SK-N-MC (cell line): ENCODE measurements at regions not wholly inside any gene's neighbourhood (a gene's known extent, or its start where the extent isn't known, plus 50 kb on each side); places are given as distances from the start of the nearest gene placed in this dataset.

Source experiments
- DNase-seq: peaks from one replicate; pipeline ENCODE4 v3.0.0-alpha.2; 2011; ENCODE audit warnings: low read depth, low spot score
- H3K27ac ChIP-seq: fragments of 200-600 bp; sonication (generic); 2 replicates; pipeline ENCODE4 v1.5.1; 2016; ENCODE audit warnings: mixed run types
- H3K36me3 ChIP-seq: fragments of 200-600 bp; sonication (generic); 2 replicates; pipeline ENCODE4 v1.6.1; 2017; ENCODE audit warnings: antibody characterized with exemption, low read length, mixed read lengths; ENCODE audit not compliant: insufficient read depth
- H3K4me3 ChIP-seq: fragments of 200-600 bp; sonication (generic); 2 replicates; pipeline ENCODE4 v1.5.1; 2016
- H3K9ac ChIP-seq: fragments of 200-600 bp; sonication (generic); 2 replicates; pipeline ENCODE4 v1.8.0; 2017; ENCODE audit warnings: mixed run types, mixed read lengths; ENCODE audit not compliant: insufficient read length
- H3K9me3 ChIP-seq: fragments of 200-600 bp; sonication (generic); 2 replicates; pipeline ENCODE4 v1.6.1; 2017; ENCODE audit warnings: low read depth, mild to moderate bottlenecking, antibody characterized with exemption, low read length, moderate library complexity, mixed read lengths
- EZH2 ChIP-seq: fragments of 200-600 bp; sonication (generic); IDR thresholded peaks from one replicate; pipeline ENCODE4 v1.6.1; 2017; ENCODE audit warnings: antibody characterized with exemption
- FOXP2 ChIP-seq: optimal IDR thresholded peaks from 2 replicates; pipeline ENCODE3; 2011; ENCODE audit warnings: mild to moderate bottlenecking, moderate library complexity; ENCODE audit not compliant: insufficient read depth; ENCODE audit errors: extremely low read length, control extremely low read depth
- POLR2AphosphoS5 ChIP-seq: IDR thresholded peaks from 2 replicates; pipeline ENCODE4 v1.6.1; 2012; ENCODE audit warnings: mild to moderate bottlenecking, low read depth, low read length, borderline replicate concordance

DNA sequence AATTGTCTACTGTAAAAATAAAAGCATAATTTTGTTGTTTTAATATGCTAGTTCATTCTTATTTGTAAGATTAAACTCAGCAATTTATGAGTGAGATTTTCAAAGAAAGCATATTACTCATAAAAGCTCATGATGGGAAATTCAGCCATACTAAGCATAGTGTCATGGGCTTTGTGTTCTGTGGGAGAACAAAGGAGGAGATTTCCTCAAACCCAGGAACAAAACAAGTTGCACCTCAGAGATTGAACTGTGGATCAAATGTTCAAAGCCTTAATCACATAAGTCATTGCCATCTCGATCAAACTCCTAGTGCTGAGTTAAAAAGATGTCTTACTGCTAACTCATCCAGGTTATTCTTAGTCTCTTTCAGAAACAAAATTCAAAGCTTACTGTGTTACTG lies 85.6 kb upstream of the PDZRN3 start:
- H3K27ac ChIP-seq, result no peak overlapping the region
- H3K9ac ChIP-seq, result no peak overlapping the region
- no peaks in the 10 kb centered on the region for H3K36me3 ChIP-seq
- no peak for TF ChIP-seq POLR2AphosphoS5
- TF ChIP-seq FOXP2, result no peak
- no peak for TF ChIP-seq EZH2
- no peak overlapping the region for H3K4me3 ChIP-seq
- DNase-seq, result no peak
- no peaks in the 10 kb centered on the region for H3K9me3 ChIP-seq

DNA sequence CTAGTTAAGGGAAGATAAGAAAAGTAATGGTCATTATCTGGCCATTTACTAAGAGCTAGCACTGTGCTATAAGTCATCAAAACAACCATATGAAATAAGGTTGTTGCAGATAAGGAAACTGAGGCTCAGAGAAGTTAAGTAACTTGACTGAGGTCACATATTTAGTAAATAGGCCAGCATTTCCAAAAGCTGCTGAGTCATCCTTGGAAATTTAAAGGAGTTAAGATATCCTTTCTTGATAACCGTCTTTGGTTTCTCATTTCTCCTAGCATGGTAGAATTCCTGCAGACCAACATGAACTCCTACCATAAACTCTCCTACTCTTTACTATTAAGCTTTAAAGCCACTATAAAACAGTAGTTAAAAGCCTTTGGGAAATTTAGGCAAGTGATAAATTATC lies 85.0 kb upstream of the PDZRN3 start:
- DNase-seq, result no peak
- H3K27ac ChIP-seq, result no peak overlapping the region
- H3K9ac ChIP-seq, result no peak overlapping the region
- TF ChIP-seq POLR2AphosphoS5 (no peak), EZH2 (no peak), FOXP2 (no peak)
- no peaks in the 10 kb centered on the region for H3K9me3 ChIP-seq
- H3K4me3 ChIP-seq, result no peak overlapping the region
- no peaks in the 10 kb centered on the region for H3K36me3 ChIP-seq

DNA sequence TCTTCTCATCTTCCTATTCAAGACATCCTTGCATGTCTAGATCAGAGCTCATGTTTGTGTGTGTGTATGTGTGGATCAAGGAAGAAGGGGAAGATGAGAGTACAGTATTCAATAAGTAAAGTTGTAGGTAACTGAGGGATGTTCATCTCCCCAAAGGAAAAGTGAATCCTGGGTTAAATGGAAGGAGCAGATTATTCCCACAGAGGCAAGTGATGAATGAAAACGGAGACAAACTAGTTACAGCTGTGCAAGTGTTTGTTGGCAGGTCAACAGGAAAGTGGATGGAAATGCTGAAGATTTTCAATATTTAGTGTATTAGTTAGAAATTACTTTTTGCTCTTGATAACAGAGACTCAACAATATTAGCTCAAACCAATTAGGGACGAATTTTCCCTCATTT lies 84.2 kb upstream of the PDZRN3 start:
- no peak for DNase-seq
- H3K27ac ChIP-seq, result no peak overlapping the region
- H3K36me3 ChIP-seq, result no peaks in the 10 kb centered on the region
- H3K9me3 ChIP-seq, result no peaks in the 10 kb centered on the region
- TF ChIP-seq POLR2AphosphoS5, result no peak
- no peak for TF ChIP-seq FOXP2
- no peak for TF ChIP-seq EZH2
- H3K4me3 ChIP-seq, result no peak overlapping the region
- H3K9ac ChIP-seq, result no peak overlapping the region

DNA sequence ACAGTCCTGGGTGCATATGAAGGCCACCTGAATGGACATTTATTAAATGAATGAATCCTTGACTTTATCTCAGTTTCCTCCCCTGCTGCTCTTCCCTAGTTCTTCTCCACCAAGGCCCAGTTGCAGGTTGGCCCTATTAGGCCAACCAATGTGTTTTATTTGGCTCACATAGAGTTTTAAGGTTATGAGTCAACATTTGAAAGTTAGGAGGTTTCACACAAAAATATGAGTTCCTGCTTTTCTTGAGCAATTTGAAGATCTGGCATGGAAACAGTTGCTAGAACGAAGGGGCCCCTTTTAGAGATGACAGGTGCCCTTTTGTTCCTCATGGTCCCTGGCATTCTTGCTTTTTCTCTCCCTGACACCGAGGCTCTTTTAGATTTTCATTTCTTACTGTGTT lies 83.0 kb upstream of the PDZRN3 start:
- no peaks in the 10 kb centered on the region for H3K9me3 ChIP-seq
- DNase-seq, result no peak
- no peak overlapping the region for H3K4me3 ChIP-seq
- H3K27ac ChIP-seq, result no peak overlapping the region
- TF ChIP-seq EZH2, result no peak
- TF ChIP-seq FOXP2, result no peak
- no peak for TF ChIP-seq POLR2AphosphoS5
- H3K36me3 ChIP-seq, result no peaks in the 10 kb centered on the region
- no peak overlapping the region for H3K9ac ChIP-seq

DNA sequence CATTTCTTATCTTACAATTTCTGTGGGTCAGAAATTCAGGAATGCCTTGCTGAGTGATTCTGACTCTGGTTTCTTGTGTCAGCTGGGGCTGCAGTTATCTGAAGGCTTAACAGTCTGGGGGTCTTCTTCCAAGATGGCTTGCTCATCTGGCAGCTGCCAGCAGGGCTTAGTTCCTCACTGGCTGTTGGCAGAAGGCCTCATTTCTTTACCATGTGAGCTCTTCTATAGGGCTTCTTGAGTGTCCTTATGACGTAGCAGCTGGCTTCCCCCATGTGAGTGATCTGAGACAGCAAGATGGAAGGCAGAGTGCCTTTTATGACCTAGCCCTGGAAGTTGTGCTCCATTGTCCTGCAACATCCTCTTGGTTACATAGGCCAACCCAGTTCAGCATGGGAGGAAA lies 82.0 kb upstream of the PDZRN3 start:
- Histone ChIP-seq H3K27ac (no peak overlapping the region), H3K9ac (no peak overlapping the region), H3K36me3 (no peaks in the 10 kb centered on the region), H3K4me3 (no peak overlapping the region), H3K9me3 (no peaks in the 10 kb centered on the region)
- DNase-seq, result no peak
- TF ChIP-seq POLR2AphosphoS5 (no peak), FOXP2 (no peak), EZH2 (no peak)

DNA sequence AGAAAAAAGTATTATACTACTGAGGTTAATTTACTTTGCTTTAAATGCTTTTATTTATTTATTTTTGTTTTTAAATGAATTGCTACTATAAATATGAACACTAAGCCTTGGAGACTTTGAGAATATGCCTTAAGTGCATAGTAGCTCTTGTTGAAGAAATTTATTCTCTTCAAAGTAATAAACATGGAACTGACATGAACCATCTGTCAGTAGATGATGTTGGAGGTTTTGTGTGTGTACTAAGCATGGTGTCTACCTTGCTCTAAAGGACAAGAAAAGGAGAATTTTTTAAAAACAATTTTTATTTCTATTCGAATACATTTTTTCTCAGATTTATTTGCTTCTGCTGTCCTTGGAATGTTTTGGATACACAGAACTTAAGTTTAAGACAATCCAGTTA lies 81.1 kb upstream of the PDZRN3 start:
- Histone ChIP-seq H3K27ac (no peak overlapping the region), H3K4me3 (no peak overlapping the region), H3K9ac (no peak overlapping the region), H3K36me3 (no peaks in the 10 kb centered on the region), H3K9me3 (no peaks in the 10 kb centered on the region)
- no peak for TF ChIP-seq FOXP2
- TF ChIP-seq POLR2AphosphoS5, result no peak
- TF ChIP-seq EZH2, result no peak
- no peak for DNase-seq

DNA sequence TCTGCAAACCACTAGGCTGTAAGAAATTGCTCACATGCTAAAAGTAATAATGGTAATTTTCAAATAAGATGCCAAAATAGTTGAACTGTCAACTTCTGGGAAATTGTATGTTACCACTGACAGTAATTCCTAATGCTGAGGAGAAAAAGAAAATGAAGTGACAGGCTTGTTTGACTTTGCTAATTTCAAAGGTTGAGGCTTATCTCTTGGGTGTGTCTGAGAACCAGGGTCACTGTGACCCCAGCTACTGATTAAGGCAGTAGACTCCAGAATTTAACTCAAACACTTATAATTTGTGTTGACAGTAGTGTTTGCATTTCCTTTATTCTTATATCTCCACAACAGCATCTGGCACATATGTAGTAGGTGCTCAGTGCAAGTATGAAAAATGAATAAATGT lies 74.6 kb upstream of the PDZRN3 start:
- Histone ChIP-seq H3K36me3 (no peaks in the 10 kb centered on the region), H3K9me3 (no peaks in the 10 kb centered on the region), H3K9ac (no peak overlapping the region), H3K27ac (no peak overlapping the region), H3K4me3 (no peak overlapping the region)
- DNase-seq, result no peak
- TF ChIP-seq POLR2AphosphoS5, result no peak
- no peak for TF ChIP-seq EZH2
- no peak for TF ChIP-seq FOXP2

DNA sequence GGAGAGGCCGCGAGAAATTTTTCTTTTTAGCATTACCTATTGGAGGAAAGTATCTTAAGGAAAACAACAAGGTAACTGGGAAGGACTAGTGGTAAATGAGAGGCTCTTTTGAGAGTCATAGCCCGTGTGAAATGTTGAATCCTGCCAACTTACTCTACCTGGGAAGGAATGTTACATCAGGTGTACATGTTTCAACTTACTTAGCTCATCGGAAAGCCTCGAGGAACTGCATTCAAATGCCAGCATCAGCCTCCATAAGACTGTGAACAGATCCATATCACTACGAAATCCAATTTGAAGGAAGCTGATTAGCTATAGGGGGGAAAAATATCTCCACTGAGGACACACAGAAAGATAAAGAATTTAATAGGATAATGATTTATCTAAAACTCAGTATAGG lies 72.3 kb upstream of the PDZRN3 start:
- no peak for TF ChIP-seq EZH2
- TF ChIP-seq POLR2AphosphoS5, result no peak
- TF ChIP-seq FOXP2, result no peak
- Histone ChIP-seq H3K9ac (no peak overlapping the region), H3K9me3 (no peaks in the 10 kb centered on the region), H3K4me3 (no peak overlapping the region), H3K27ac (no peak overlapping the region), H3K36me3 (no peaks in the 10 kb centered on the region)
- no peak for DNase-seq

DNA sequence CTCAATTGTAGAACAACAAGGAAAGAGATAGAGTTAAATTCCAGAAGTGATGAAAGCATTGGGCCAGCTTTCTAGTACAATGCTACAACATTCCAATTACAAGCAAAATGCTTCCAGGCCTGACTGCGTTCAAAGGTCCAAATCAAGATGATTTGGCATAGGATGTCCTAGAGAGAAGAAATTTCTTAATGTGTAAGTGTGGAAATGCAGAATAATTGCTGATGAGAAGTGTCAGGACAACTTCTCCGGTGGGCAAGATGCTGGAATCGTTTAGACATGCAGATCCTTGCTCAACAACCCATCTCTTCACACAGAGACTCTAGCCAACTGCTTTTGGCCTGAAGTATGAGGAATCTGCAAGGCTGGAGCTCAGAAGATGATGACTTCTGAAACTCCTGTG lies 71.1 kb upstream of the PDZRN3 start:
- Histone ChIP-seq H3K36me3 (no peaks in the 10 kb centered on the region), H3K9ac (no peak overlapping the region), H3K4me3 (no peak overlapping the region), H3K27ac (no peak overlapping the region), H3K9me3 (no peaks in the 10 kb centered on the region)
- TF ChIP-seq FOXP2, result no peak
- no peak for TF ChIP-seq POLR2AphosphoS5
- TF ChIP-seq EZH2, result no peak
- DNase-seq, result no peak
